CD4-positive, alpha-beta T cell treated with Interleukin-15 for 4 hours (primary cell): ENCODE measurements at regions not wholly inside any gene's neighbourhood (a gene's known extent, or its start where the extent isn't known, plus 50 kb on each side); places are given as distances from the start of the nearest gene placed in this dataset.

ENCODE experiments used
- DNase-seq: peaks from one replicate; pipeline ENCODE4 v3.0.0-alpha.2; 2020; ENCODE audit warnings: low spot score

- no peak for DNase-seq
Measured at GRCh38 chr3:34183114-34183513, 384.7 kb downstream of the PDCD6IP start.

DNA sequence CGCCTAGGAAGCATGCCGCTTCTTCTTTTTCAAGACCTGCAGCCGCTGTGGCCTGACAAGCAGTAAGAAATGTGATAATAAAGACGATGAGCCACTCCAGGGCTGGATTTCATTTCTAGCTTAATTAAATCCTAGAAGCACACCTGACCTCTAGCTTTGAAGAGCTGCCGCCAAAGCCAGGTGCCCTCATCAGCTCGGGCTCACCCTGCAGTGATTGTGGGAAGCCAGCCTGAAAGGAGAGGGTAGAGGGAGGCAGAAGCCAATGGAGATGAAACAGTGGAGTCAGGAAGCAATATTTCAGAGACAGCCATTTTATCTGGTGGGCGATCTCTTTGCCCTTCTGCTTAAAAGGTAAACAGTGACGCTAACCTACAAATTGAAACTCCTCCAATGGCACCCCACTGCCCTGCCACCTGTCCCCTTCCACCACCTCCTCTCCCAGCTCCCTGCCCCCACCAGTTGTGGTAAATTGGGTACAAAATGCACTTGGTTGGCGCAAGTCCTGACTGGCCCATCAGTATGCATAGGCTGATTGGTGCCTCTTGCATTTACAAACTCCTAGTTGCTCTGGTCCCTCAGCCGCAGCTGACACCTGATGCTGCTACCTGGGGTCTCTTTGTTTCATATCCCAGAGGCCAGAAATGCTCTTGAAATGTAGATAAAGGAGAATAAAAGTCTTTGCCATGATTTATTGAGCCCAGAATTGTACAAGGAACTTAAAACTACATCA, 385.3 kb downstream of the PDCD6IP start:
- no peak for DNase-seq

DNA sequence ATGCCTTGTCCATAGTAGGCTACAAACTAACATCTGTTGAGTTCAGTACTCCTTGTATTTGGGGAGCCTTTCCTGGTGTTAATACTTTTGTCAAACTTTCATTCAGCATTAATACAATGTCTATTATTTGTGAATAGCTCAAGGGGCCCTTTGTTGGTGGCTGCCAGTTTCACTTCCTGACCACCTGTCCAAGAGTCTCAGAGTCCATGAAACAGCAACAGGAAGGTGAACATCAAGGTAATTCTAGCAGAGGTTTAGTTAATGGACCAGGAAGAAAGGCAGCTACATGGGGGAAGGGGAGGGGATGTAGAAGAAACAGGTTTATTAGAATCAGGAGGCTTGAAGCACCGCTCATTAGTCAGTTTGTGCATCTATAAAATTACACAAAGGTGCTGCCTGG, 386.9 kb downstream of the PDCD6IP start:
- no peak for DNase-seq

- DNase-seq, result no peak
Measured at GRCh38 chr3:34189133-34189532, 390.7 kb downstream of the PDCD6IP start.

GRCh38 chr3:34196914-34197313, 398.5 kb downstream of the PDCD6IP start:
- no peak for DNase-seq

GRCh38 chr3:34198309-34198708, 399.9 kb downstream of the PDCD6IP start:
- DNase-seq, result no peak

DNA sequence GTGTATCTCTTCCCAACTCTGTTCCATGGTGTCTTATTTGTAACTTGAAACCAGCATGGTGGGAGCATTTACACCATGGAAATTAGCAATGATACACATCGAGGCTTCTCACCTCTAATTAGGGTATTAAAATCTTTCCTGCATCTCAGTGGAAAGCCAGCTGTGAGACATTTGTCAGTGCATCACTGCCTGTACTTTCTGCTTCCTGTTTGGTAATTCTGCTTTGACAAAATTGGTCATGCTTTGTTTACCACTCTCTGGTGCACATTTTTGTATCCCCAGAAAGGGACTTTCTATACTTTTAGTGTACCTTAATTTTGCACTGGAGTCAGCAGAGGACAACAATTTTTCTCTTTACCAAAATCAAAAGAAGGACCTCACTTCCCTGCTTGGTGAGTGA, 402.1 kb downstream of the PDCD6IP start:
- no peak for DNase-seq

DNA sequence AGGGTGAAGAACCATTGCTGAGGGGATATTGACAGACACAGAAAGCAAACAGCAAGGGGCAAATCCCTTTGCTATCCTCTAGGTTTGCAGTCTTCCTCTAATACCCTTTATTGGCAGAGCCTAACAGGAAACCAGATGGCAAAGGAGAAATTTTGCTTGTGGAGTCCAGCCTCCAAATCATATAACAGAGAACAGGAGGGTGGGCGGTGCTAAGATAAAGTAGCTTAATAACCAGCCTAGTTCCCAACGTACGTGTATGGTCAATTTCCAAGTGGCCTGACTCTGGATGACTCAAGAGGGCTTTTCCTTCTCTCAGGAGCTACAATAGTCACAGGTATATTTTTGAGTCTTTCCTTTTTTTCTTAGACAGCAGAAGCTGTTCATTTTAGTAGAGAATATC, 404.5 kb downstream of the PDCD6IP start:
- no peak for DNase-seq

DNA sequence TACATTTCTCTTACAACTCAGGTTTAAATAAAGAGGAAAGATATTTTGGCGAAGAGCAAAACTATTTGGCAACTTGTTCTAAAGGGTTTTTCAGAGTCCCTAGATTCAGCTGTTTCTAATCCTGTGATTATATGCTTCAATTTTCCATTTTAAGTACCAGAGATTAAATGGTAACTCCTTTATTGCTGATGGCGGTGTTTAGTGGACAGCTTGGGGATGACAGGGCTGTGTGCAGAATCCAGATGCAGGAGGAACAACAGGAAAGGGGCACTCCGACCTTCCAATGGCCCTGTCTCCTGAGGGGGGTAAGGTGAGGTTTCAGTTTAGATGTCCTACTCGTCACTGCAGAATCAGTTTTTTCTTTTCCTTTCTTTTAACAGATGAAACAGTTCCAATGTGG, 405.0 kb downstream of the PDCD6IP start:
- no peak for DNase-seq

DNA sequence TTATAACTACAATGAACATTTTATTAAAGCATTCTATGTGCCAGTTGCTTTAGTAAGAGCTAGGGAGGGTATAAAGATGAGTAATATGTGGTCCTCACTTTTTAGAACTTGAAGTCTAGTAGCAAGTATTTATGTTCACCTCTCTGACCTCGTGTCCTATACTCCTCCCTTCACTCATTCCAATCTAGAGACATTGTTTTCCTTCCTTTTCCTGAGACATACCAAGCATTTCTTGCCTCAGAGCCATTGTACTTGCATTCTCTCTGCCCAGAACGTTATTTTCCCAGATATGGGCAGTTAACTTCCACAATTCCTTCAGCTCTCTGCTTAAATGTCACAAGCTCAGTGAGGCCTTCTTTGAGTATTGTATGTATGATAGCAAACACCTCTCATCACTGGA, 408.6 kb downstream of the PDCD6IP start:
- DNase-seq, result no peak

DNA sequence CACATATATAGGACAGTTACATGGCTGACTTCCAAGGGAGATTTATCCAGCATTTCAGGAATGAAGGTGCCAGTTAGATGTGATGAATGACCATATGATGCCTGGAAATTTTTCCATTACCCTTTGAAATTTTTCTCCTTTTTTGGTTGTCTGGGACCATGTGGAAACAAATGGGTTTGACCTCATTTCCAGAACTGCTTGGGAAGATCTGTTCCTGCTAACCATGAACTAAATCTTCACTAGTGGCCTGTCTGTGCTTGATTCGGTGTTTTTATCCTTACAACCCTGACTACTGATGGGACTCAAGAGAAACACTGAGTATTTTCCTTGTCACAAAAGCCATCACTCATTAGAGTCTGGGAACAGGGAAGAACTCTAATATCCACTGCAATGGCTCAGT, 409.4 kb downstream of the PDCD6IP start:
- DNase-seq, result no peak

DNA sequence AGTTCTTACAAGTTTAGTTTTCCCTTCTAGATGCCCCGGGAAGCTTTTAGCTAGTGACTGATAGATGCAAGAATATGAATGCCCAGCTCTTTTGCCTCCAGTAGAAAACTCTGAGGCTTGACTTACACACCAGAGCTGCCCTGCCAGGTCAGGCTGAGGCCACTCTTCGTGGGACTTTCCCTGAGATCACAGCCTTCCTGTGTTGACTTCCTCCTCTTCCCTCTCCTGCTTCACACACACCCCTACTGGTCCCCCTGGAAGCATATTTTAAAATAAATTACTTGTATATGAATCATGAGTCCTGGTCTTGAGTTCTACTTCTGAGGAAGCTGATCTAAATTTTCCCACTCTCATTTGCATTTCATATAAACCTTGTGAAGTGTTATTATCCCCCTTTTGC, 413.7 kb downstream of the PDCD6IP start:
- DNase-seq, result no peak

DNA sequence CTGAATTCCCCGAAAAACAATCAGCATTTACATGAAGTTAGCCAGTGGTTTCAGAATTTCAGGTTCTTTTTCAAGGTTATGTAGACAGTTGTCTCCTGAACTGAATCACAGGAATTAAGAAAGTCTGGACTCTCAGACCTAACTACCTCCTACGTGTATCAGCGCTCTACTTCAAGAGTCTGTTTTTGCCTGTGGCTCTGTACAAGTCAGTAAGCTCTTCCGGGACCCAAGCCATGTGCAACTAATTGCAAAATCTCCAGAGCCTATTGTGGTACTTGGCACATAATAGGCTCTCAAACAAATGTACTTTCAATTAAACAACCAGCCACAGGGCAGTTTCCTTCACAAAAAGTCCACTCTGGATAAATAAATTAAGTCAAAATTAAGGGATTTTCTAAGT, 414.2 kb downstream of the PDCD6IP start:
- no peak for DNase-seq

GRCh38 chr3:34213478-34213877, 415.0 kb downstream of the PDCD6IP start:
- no peak for DNase-seq

GRCh38 chr3:34216711-34217335, 418.4 kb downstream of the PDCD6IP start:
- no peak for DNase-seq

- no peak for DNase-seq
Measured at GRCh38 chr3:34218706-34219385, 420.4 kb downstream of the PDCD6IP start.

DNA sequence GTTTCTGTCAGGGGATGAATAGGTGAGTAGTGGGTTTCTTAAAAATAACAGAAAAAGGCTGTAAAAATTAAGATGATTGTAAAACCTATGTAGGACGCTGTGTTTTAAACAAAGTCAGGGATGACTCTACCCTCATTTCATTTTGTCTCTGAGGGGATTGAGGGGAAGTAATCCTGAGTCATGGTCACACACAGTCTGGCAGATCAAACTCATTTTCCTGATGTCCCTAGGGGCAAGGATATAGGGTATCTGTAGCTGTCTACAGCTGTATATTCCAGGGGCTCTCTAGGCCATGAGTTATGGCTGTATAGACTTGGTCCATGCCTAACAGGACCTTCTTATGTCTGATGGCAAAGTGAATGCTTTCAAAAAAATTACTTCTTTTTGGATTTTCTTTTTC, 421.1 kb downstream of the PDCD6IP start:
- no peak for DNase-seq

DNA sequence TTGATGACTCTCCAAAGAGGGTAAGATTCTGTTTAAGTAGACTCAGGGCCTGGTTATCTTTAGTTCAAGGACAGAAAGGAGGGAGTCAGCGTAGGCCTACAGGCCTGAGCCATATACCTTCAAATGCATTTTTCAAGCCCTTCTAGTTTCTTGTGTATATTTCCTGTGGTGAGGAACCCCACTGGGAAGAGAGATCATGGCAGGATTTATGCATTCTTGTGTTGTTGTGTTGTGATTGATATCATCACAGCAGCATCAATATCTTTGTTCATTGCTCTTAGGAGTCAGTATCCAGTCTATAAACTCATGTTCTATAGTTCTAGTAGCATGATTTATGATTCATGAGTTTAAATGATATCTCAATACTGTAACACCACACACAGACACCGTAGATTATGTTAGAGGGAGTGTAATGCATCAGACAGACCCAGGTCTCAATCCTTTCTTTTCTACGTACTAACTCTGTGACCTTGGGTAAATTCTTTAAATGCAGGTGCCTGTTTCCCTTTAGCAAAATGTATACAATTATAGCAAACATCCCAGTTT, 427.5 kb downstream of the PDCD6IP start:
- DNase-seq, result no peak

GRCh38 chr3:34229876-34230275, 431.4 kb downstream of the PDCD6IP start:
- DNase-seq, result no peak

DNA sequence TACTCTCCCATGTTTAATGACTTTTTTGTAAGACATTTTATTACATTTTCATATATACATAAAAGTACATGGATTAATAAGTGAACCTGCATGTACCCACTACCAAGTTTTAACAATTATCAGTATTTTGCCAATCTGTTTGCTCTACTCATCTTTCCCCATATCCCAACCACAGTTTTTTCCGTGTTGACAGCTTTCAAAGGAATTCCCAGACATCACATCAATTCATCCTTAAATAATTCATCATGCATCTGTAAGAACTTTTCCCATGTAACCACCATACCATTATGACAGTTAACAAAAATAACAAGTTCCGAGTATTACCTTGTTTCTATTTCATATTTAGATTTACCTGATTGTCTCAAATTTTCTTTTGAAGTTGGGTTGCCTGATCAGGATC, 436.7 kb downstream of the PDCD6IP start:
- no peak for DNase-seq

DNA sequence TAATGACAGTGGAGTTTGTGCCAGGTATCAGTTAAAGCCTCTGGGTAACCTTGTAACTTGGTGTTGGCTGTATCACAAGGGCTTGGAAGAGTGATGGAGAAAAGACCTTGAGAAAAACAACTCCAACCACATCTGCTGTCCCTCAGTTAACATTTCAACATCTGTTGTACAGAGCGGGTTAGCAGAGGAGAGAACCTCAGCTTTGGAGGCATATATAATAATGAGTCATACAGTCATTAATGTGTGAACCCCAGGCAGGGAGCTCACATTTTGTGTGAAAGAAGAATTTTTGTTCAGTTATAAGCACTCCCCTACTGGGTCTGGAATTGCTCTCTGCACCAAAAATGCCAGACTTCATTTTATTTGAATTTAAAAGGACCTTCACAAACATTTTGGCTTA, 439.5 kb downstream of the PDCD6IP start:
- DNase-seq, result no peak

- no peak for DNase-seq
Measured at GRCh38 chr3:34238407-34238806, 440.0 kb downstream of the PDCD6IP start.

- no peak for DNase-seq
Measured at GRCh38 chr3:34239287-34239686, 440.9 kb downstream of the PDCD6IP start.
